Amniotic stem cell (primary cell): ENCODE measurements at regions not wholly inside any gene's neighbourhood (a gene's known extent, or its start where the extent isn't known, plus 50 kb on each side); places are given as distances from the start of the nearest gene placed in this dataset.

ENCODE experiments used
- DNase-seq: peaks from one replicate; lab custom pipeline; 2025; lab: John Stamatoyannopoulos, UW

DNA sequence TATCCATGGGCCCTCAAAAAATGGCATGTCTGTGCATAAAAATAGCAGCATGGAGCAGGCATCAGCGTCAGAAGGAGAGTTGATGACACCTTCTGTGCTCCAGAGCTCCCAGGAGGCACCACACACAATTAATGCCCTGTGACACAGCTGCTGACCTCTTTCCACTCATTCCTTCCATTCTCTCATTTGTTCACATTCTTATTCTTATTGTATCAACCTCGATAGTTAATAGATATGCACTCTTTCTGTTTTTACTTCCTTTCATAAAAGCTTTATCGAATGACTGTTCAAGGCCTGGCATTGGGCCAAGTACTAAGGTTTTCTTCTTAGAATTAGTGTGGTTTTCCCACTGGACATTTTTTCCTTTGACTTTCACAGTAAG, 266.0 kb upstream of the MTNR1B start:
- DNase-seq, result no peak

- no peak for DNase-seq
These were observed 262.3 kb upstream of the MTNR1B start for GRCh38 chr11:92707173-92707619.

GRCh38 chr11:92707665-92708064, 261.8 kb upstream of the MTNR1B start:
- no peak for DNase-seq

DNA sequence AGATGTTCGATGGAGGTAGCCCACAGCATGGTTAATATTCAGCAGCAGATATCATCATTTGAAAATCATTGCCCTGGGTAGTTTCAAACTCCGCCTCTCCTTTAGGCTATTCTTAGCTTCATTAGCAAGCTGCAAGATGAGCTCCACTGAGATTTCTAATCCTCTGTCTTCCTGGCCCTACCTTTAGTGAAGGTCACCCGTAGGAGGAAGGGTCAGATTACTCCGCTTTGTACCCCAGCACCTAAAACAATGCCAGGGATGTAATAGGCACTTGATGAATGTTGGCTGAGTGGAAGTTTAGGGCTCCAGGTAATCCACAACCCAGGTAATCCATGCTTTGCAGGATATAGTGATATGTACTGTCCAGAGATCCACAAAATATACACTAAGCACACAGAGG, 260.1 kb upstream of the MTNR1B start:
- no peak for DNase-seq

DNA sequence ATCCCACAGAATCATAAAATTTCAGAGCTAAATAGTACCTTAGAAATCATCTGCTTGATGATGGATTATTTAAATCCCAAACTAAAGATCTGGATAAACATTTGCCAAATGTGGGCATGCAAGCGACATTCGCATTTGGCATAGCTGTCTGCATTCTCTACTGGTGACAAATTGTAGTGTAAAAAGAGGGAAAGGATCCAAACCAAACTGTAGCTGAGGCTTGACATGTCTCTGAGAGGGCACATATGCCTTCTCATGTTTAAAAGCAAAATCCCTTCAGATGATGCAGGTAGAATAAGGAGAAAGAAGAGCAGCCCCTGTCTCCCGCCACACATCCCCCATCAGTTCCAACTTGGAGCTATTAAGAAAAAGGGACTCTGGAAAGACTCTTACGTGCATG, 257.5 kb upstream of the MTNR1B start:
- DNase-seq, result no peak

DNA sequence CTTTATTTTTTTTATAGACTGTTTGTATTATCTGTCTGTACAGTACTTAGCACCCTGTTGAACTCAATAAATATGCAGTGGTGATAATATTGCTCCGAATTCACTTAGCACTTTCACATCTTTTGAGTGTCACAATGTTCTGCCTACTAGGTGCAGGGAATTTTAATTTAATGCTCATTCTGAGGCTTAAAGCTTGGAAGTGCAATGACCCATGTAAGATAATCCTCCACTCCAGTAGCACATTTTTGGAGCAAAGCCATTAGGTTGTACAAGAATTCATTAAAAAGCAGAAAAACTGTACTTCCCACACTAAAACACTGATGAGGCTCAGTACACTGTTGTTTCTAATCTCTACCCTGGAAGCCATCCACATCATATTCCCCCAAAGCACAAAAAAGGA, 255.3 kb upstream of the MTNR1B start:
- no peak for DNase-seq

GRCh38 chr11:92717240-92717639, 252.2 kb upstream of the MTNR1B start:
- no peak for DNase-seq

DNA sequence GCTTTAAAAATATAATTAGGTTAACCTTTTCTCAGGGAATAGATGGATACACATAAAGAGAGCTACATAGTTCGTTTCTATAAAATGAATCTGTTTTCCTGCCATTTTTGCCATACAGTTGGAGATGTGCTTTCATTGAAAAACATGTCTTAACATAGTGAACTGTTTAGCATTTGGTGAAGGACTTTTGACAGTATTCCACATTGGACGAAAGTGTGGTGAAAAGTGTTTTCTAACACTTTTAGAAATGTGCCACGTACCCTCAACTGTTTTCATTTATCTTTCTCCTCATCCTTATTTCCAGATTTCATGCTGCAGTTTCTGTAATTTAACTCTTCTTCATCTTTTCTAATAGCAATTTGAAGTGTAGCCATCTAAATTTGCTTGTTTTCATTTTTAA, 249.1 kb upstream of the MTNR1B start:
- no peak for DNase-seq

DNA sequence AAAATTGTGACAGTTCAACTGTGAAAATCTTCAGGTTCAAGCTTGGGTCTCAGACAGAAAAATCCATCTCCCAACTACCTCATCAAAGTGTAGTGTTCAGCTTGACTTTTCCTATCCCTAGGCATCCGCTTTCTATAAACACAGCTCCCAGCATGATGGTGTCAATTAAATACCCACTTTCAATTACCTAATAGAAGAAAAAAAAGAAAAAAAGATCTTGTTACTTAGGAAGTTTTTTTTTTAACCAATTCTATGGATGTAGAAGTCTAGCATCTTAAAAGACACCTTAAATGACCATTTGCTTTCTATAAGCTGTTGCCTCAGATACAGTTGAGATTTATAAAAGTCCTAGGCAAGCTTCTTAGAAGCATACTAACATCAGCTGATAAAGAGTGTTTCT, 244.1 kb upstream of the MTNR1B start:
- no peak for DNase-seq

DNA sequence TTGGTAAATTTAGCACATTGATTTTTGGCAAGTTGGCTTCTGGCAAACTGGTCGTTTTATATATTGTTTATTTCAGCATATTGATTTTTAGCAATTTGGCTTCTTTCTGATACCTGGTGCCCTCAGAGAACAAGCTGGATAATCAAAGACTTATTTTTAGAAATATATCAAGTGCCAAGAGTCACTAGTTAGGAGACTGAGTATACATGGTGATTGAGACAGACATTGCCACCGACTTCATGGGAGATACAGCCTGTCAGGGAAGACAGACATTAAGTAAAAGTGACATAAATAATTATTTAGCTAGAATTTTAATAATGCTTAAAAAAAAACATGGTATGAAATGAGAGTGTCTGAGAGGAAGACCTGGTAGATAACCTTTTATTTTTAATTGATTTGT, 242.3 kb upstream of the MTNR1B start:
- DNase-seq, result no peak

- no peak for DNase-seq
These were observed 241.7 kb upstream of the MTNR1B start for GRCh38 chr11:92727769-92728168.

DNA sequence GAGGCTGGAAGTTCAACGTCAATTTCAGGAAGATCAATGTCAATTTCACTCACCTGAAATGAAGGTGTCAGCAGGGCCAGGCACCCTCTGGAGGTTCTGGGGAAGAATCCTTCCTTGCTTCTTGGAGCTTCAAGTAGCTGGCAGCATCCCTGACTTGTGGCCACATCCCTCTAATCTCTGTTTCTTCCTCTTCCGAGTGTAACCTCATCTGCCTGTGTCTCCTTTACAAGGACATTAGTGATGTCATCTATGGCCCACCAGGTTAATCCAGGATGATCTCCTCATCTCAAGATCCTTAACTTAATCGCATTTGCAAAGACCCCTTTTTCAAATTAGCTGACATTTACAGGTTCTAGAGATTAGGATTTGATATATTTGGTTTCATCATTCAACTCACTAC, 240.8 kb upstream of the MTNR1B start:
- DNase-seq, result no peak

GRCh38 chr11:92735039-92735438, 234.4 kb upstream of the MTNR1B start:
- no peak for DNase-seq

DNA sequence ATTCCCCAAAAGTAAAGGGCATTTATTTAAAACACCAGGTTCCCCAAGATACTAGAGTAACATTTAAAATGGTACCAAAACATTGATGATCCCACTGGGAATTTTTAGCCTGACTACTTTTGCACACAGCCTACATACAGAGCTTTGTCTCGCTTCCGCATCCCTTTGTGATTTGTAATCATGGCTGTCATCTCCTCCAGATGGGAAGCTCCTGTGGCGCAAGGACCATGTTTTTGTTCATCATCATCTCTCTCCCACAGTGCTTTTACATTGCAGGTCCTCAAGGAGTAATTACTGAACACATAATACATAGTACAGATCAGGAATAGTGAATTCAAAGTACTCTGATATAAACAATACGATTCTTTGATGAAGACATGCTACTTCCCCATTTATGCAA, 231.2 kb upstream of the MTNR1B start:
- no peak for DNase-seq

DNA sequence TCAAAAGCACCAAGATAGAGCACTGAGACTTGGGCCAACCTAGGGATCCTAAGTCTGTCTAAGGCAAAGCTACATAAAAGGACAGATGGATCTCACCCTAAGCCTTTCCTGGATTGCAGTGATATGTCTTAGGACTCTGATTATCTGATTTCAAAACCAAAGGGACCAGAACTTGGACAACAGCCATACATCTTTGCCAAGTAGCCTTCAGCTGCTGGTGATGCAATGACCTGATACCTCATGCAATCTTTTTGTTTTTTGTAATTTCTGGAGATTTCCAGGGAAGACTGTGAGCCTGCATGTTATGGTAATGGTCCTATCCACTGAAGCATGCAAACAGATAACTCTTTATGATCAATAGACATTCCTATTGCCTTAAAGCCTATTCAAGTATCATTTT, 230.4 kb upstream of the MTNR1B start:
- no peak for DNase-seq

DNA sequence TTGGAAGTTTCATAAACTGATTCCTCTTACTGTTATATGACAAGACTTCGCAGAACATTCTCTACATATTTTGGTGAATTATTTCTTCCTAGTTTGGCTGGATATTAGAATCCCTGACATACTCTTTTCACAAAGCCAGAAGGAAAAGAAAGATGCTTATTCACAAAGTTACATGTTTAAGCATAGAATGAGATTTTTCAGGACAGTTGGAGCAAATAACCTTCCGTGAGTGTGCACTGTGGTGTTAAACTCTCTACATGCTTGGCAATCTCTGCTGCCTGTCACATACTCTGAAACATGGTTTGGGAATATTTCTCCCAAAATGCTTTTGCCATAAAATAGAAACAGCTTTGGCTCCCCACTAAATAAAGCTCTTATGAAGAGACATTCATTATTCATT, 230.0 kb upstream of the MTNR1B start:
- no peak for DNase-seq

DNA sequence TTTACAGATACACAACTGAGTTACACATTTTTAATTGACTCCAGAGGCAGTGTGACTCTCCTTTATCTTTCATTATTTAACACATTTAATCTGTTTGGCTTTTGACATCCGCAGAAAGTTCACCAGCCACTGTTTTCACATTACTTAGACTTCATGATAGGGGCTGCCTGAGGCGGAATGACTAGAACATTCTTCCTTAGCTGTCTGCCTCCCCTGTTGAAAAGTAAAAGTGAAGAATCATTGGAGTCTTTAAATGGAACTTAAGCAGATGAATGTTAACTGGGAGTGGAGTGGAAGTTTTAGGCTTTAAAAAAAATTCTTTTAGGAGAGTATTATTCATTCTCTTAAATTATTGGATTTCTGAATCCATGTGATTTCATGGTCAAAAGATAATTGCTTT, 229.2 kb upstream of the MTNR1B start:
- DNase-seq, result no peak

DNA sequence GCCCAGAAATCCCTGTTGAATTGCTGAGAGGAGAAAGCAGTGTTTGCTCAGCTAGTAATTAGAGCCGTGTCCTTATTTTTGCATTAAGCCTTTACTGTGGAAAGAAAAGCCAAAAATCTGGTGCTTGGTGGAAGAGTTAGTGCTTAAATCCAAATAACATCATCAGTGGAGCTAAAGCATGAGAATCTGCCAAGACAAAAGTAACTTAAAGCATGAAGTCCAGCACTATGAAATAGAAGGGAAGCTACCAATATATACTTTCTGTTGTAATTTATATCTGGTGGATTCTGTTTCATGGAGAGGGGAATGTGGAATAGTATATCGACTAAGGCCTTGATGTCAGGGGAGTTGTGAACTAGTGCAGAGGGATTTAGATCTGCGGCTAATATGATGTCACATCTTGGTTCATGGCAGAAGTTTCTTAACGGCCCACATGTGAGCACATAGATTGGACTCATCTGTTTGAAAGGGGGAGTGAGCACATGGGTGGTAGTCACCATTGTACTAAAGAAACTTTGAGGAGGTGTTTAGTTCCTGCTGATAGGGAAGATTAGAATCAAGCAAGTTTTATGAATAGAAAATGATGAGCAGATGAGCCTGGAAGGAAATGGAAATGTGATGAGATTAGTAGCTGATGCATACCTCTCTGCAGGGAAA, 224.4 kb upstream of the MTNR1B start:
- no peak for DNase-seq

DNA sequence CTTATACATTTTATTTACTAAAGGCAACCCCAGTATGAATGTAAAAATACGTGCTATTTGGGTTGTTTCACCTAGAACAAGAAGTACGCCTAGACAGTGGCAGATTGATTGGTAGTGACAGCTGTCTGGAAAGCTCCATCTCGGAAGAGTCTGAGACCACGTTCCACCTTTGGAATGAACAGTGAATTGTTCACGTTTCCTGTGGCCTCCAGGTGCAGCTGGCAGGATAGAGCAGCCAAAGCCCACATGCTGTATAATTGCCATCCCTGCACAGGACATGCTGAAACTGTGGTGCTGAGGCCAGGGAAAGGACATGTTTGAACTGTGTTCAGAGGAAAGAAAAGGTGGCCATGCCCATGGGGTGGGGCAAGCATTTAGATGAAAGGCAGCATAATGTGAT, 218.7 kb upstream of the MTNR1B start:
- no peak for DNase-seq

GRCh38 chr11:92751594-92751993, 217.9 kb upstream of the MTNR1B start:
- no peak for DNase-seq

DNA sequence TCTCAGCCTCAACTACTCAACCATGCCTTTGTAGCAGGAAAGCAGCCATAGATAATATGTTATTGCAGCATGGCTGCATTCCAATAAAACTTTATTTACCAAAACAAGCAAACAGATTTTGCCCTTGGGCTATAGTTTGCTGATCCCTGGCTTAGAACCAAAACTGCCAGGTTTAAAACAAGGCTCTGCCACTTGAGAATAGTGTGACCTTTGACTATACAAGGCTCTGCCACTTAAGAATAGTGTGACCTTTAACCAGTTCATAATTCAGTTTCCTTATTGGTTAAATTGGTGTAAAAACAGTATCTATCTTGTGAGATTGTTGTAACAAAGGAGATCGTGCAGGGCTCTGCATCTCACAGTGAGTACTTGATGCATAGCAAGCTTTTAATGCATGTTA, 217.3 kb upstream of the MTNR1B start:
- DNase-seq, result no peak

DNA sequence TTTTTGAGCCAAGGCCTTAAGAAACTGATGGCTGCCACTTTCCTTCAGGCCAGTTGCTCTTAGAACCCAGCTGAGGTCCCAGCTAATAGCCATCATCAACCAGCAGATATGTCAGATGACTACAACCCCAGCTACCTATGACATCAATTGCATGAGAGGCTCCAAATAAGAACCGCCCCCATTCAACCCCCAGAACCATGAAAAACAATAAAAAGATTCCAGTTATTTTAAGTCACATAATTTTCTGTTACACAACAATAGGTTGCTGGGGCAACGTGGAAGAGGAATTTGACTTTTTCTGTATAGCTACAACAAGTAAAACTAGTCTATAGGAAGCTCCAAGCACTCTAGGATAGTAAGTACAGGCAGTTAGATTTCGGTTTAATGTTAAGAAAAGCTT, 216.3 kb upstream of the MTNR1B start:
- no peak for DNase-seq

DNA sequence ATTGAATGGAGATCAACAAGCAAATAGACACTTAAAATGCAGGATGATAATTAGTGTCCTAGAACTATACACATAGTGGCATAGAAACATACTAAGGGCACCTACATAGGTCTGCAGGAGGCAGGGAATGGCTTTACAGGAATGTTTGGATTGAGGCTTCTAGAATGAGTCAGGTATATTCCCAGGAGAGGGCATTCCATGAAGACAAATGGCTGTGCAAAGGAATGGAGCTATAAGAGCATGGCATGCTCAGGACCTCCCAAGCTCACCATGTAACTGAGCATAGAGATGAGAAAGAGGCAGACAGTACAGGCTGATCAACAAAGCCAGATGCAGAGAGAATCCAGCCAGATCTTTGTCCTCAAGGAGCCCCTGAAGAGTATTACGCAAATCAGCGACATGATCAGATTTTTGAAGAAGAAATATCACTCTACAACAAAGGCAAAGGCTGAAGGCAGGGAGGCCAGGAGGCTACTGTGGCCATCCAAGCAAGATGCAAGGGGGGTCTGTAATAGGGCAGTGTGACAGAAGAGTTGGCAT, 211.1 kb upstream of the MTNR1B start:
- DNase-seq, result no peak

GRCh38 chr11:92759571-92760214, 209.8 kb upstream of the MTNR1B start:
- no peak for DNase-seq
